ENCODE measurements at regions not wholly inside any gene's neighbourhood (a gene's known extent, or its start where the extent isn't known, plus 50 kb on each side); places are given as distances from the start of the nearest gene placed in this dataset.

- Histone ChIP-seq H3K4me2 (ENCODE audit: low read depth, low read length) (no peak overlapping the region), H3K56ac (ENCODE audit: extremely low read depth, insufficient read depth, low read length) (no peak overlapping the region), H4K91ac (ENCODE audit: insufficient read depth, low read depth, low read length) (no peak overlapping the region), H3K27ac (ENCODE audit: insufficient read depth, low read length) (no peak overlapping the region), H2BK20ac (ENCODE audit: low read depth, low read length) (no peak overlapping the region), H3K4ac (ENCODE audit: low read depth, low read length) (no peak overlapping the region), H4K5ac (ENCODE audit: low read depth, low read length) (no peak overlapping the region), H3K23ac (ENCODE audit: low read depth, low read length) (no peak overlapping the region), H3K79me1 (ENCODE audit: low read depth in 1 of 2, low read length in 2 of 2) (no peaks in the 10 kb centered on the region), H4K8ac (ENCODE audit: low read depth in 2 of 2, low read length in 2 of 2) (no peak overlapping the region), H3K27me3 (ENCODE audit: control insufficient read depth, insufficient read depth, low read length) (no peaks in the 10 kb centered on the region), H2AK5ac (ENCODE audit: low read depth, low read length) (no peak overlapping the region), H3K9me3 (ENCODE audit: control insufficient read depth, insufficient read depth, low read length) (no peaks in the 10 kb centered on the region; the same call in 1 of the 2 replicates), H2AK9ac (replicated peaks; ENCODE audit: low read depth, low read length, poor library complexity) (no peak overlapping the region), H3K36me3 (ENCODE audit: control insufficient read depth, insufficient read depth, low read length) (no peaks in the 10 kb centered on the region), H3K4me3 (ENCODE audit: insufficient read depth, low read depth, low read length) (no peak overlapping the region), H2AFZ (replicated peaks; ENCODE audit: low read length, poor library complexity) (no peak overlapping the region), H3K18ac (ENCODE audit: low read depth, low read length) (no peak overlapping the region), H2BK120ac (ENCODE audit: low read depth, low read length) (no peak overlapping the region), H3K4me1 (ENCODE audit: control insufficient read depth, insufficient read depth, low read length) (no peaks in the 10 kb centered on the region), H2BK5ac (ENCODE audit: low read depth, low read length, poor library complexity, severe bottlenecking) (no peak overlapping the region), H3K9me1 (ENCODE audit: insufficient read depth, low read length) (no peaks in the 10 kb centered on the region), H3K9ac (ENCODE audit: low read depth, low read length) (no peak overlapping the region), H4K20me1 (ENCODE audit: insufficient read depth, low read length) (no peaks in the 10 kb centered on the region), H3K14ac (replicated peaks; ENCODE audit: low read depth, low read length) (no peak overlapping the region), H2BK15ac (ENCODE audit: low read depth, low read length) (no peak overlapping the region)
- dilution Hi-C loops (cut with HindIII; ENCODE audit: low sequenced_read_pairs, unreplicated experiment), result no loop called here
- ChIA-PET POLR2A (ENCODE audit: unreplicated experiment) (no interaction called here), CTCF (no interaction called here)
- no CpG with 5 or more reads among the region's 2 CpGs for WGBS, 2 experiments (ENCODE audit: extremely low coverage in 2 of 2, insufficient read length in 1 of 2)
- no peak for ATAC-seq (ENCODE audit: low read depth)
- DNase-seq, result no peak
- no peak for TF ChIP-seq RAD21 (IDR thresholded peaks at IDR 0.05; ENCODE audit: low read length)
- TF ChIP-seq NFE2L2 (IDR thresholded peaks at IDR 0.05; ENCODE audit: low read depth, low read length), result no peak
- intact Hi-C loops (cut with micrococcal nuclease), result no loop called here
- no TSS peak for BruUV-seq (replicated peaks)
- in situ Hi-C loops (cut with MboI; ENCODE audit: low sequenced_read_pairs), result no loop called here
These were observed 689.6 kb downstream of the SLITRK5 start for GRCh38 chr13:88360761-88361160.

All from IMR-90 (cell line).